GM23338 (cell line): ENCODE measurements at regions not wholly inside any gene's neighbourhood (a gene's known extent, or its start where the extent isn't known, plus 50 kb on each side); places are given as distances from the start of the nearest gene placed in this dataset.

Experiments used
- ATAC-seq: fragments of 200-7000 bp; cut with Tn5 transposase; 3 replicates; pipeline ENCODE4 v1.9.1; 2020
- DNase-seq: peaks from one replicate; pipeline ENCODE4 v3.0.0-alpha.2; 2015; ENCODE audit warnings: low spot score
- H2AFZ ChIP-seq: fragments of 200-600 bp; sonication (generic); 2 replicates; pipeline ENCODE4 v1.8.0; 2016; ENCODE audit warnings: antibody characterized with exemption, mild to moderate bottlenecking, moderate library complexity
- H3F3A ChIP-seq: fragments of 200-600 bp; sonication (generic); replicated peaks from 2 replicates; pipeline ENCODE4 v1.8.0; 2017; ENCODE audit warnings: antibody characterized with exemption, mixed run types, low read depth
- H3K27ac ChIP-seq: fragments of 200-600 bp; sonication (generic); 2 replicates; pipeline ENCODE4 v1.6.1; 2016; ENCODE audit warnings: low read depth
- H3K27me3 ChIP-seq: fragments of 200-600 bp; sonication (generic); 2 replicates; pipeline ENCODE4 v1.8.0; 2016; ENCODE audit warnings: mild to moderate bottlenecking, mixed run types, moderate library complexity; ENCODE audit not compliant: insufficient read depth
- H3K36me3 ChIP-seq: fragments of 200-600 bp; sonication (generic); 2 replicates; pipeline ENCODE4 v1.8.0; 2016; ENCODE audit warnings: mild to moderate bottlenecking; ENCODE audit not compliant: insufficient read depth
- H3K4me1 ChIP-seq: fragments of 200-600 bp; sonication (generic); 2 replicates; pipeline ENCODE4 v1.8.0; 2016; ENCODE audit warnings: mild to moderate bottlenecking, moderate library complexity; ENCODE audit not compliant: insufficient read depth
- H3K4me2 ChIP-seq: fragments of 200-600 bp; sonication (generic); 2 replicates; pipeline ENCODE4 v1.7.1; 2017; ENCODE audit warnings: mixed run types
- H3K4me3 ChIP-seq: fragments of 200-600 bp; sonication (generic); 2 replicates; pipeline ENCODE4 v1.6.1; 2016; ENCODE audit warnings: mixed run types
- H3K79me2 ChIP-seq: fragments of 200-600 bp; sonication (generic); replicated peaks from 2 replicates; pipeline ENCODE4 v1.8.0; 2017; ENCODE audit warnings: mild to moderate bottlenecking; ENCODE audit not compliant: insufficient read depth
- H3K9me2 ChIP-seq: fragments of 200-600 bp; sonication (generic); 2 replicates; pipeline ENCODE4 v1.8.0; 2017; ENCODE audit not compliant: insufficient read depth
- H4K20me1 ChIP-seq: fragments of 200-600 bp; sonication (generic); replicated peaks from 2 replicates; pipeline ENCODE4 v1.8.0; 2017; ENCODE audit warnings: mild to moderate bottlenecking; ENCODE audit not compliant: insufficient read depth
- H3K27ac Mint-ChIP-seq: 2 replicates; pipeline ENCODE4 v1.8.0; 2020; ENCODE audit warnings: inconsistent platforms, mild to moderate bottlenecking, moderate library complexity, mixed read lengths
- H3K27me3 Mint-ChIP-seq: 3 replicates; pipeline ENCODE4 v1.8.0; 2022; ENCODE audit warnings: low read depth, mild to moderate bottlenecking, moderate library complexity, mixed read lengths, inconsistent platforms; ENCODE audit not compliant: insufficient read depth, poor library complexity
- H3K36me3 Mint-ChIP-seq: 3 replicates; pipeline ENCODE4 v1.8.0; 2021; ENCODE audit warnings: low read depth, mild to moderate bottlenecking, inconsistent platforms, moderate library complexity, mixed read lengths
- H3K4me1 Mint-ChIP-seq: 3 replicates; pipeline ENCODE4 v1.8.0; 2020; ENCODE audit warnings: mild to moderate bottlenecking, inconsistent platforms, mixed read lengths
- H3K4me3 Mint-ChIP-seq: 3 replicates; pipeline ENCODE4 v1.8.0; 2021; ENCODE audit warnings: moderate library complexity, mild to moderate bottlenecking, inconsistent platforms, mixed read lengths
- H3K9me3 Mint-ChIP-seq: 3 replicates; pipeline ENCODE4 v1.8.0; 2020; ENCODE audit warnings: moderate library complexity, mild to moderate bottlenecking, inconsistent platforms, mixed read lengths
- ETS1 ChIP-seq: IDR thresholded peaks from 2 replicates; pipeline ENCODE4 v1.6.1; 2016; ENCODE audit warnings: antibody characterized with exemption
- EZH2phosphoT487 ChIP-seq: fragments of 200-600 bp; sonication (generic); IDR thresholded peaks from one replicate; pipeline ENCODE4 v1.8.1; 2018; ENCODE audit warnings: antibody characterized with exemption; ENCODE audit not compliant: unreplicated experiment
- JUNB ChIP-seq: IDR thresholded peaks from one replicate; pipeline ENCODE4 v1.6.1; 2016; ENCODE audit warnings: antibody characterized with exemption; ENCODE audit not compliant: unreplicated experiment
- REST ChIP-seq: IDR thresholded peaks from one replicate; pipeline ENCODE4 v1.6.1; 2018; ENCODE audit warnings: antibody characterized with exemption; ENCODE audit not compliant: unreplicated experiment
- STAT1 ChIP-seq: IDR thresholded peaks from one replicate; pipeline ENCODE4 v1.6.1; 2016; ENCODE audit warnings: antibody characterized with exemption; ENCODE audit not compliant: unreplicated experiment
- ZNF462 ChIP-seq: fragments of 250-450 bp; sonication (Bioruptor Pico); IDR thresholded peaks from 2 replicates; pipeline ENCODE4 v1.5.0; 2020; ENCODE audit warnings: mild to moderate bottlenecking, moderate library complexity

GRCh38 chr5:89504051-89504450 lies 621.1 kb upstream of the MEF2C start:
- DNase-seq (no peak), ATAC-seq (no peak)
- Histone ChIP-seq H3K79me2 (no peaks in the 10 kb centered on the region), H3F3A (no peaks in the 10 kb centered on the region), H2AFZ (no peak overlapping the region), H3K4me2 (no peak overlapping the region), H3K4me3 (no peak overlapping the region), H3K4me1 (no peaks in the 10 kb centered on the region), H3K27me3 (no peaks in the 10 kb centered on the region), H3K27ac (no peak overlapping the region), H3K36me3 (no peaks in the 10 kb centered on the region), H3K9me2 (no peaks in the 10 kb centered on the region), H4K20me1 (no peaks in the 10 kb centered on the region)
- H3K4me3 Mint-ChIP-seq: no peak overlapping the region
- no peaks in the 10 kb centered on the region for H3K4me1 Mint-ChIP-seq
- H3K27me3 Mint-ChIP-seq: no peaks in the 10 kb centered on the region
- H3K9me3 Mint-ChIP-seq: no peaks in the 10 kb centered on the region
- H3K36me3 Mint-ChIP-seq: no peaks in the 10 kb centered on the region
- H3K27ac Mint-ChIP-seq: no peak overlapping the region
- TF ChIP-seq REST: no peak
- no peak for TF ChIP-seq ETS1

- Histone ChIP-seq H2AFZ (no peak overlapping the region), H4K20me1 (no peaks in the 10 kb centered on the region), H3K79me2 (no peaks in the 10 kb centered on the region), H3K27ac (no peak overlapping the region), H3K4me1 (no peaks in the 10 kb centered on the region), H3K9me2 (no peaks in the 10 kb centered on the region), H3K4me3 (no peak overlapping the region), H3K36me3 (no peaks in the 10 kb centered on the region), H3F3A (no peaks in the 10 kb centered on the region), H3K4me2 (no peak overlapping the region), H3K27me3 (no peaks in the 10 kb centered on the region)
- Mint-ChIP-seq H3K4me3 (no peak overlapping the region), H3K27me3 (no peaks in the 10 kb centered on the region), H3K9me3 (no peaks in the 10 kb centered on the region), H3K4me1 (no peaks in the 10 kb centered on the region), H3K36me3 (no peaks in the 10 kb centered on the region), H3K27ac (peak overlapping the region; percentile 80)
- DNase-seq (no peak), ATAC-seq (no peak)
- TF ChIP-seq REST (no peak), STAT1 (no peak), EZH2phosphoT487 (no peak), JUNB (no peak), ZNF462 (CRISPR knock-in tag) (no peak)
Measured at GRCh38 chr5:89499787-89500186, 616.8 kb upstream of the MEF2C start.
